Fibroblast of pulmonary artery (primary cell): ENCODE measurements at regions not wholly inside any gene's neighbourhood (a gene's known extent, or its start where the extent isn't known, plus 50 kb on each side); places are given as distances from the start of the nearest gene placed in this dataset.
A peak's percentile ranks its signal among the peaks of the same experiment; 100 is the strongest.

ENCODE experiments used
- DNase-seq: peaks from one replicate; pipeline ENCODE4 v3.0.0-alpha.2; 2010; ENCODE audit warnings: low read depth
- H3K4me3 ChIP-seq: replicated peaks from 2 replicates; pipeline ENCODE4 v1.5.1; 2011; ENCODE audit warnings: low read depth, mild to moderate bottlenecking, control low read depth, low read length, moderate library complexity
- CTCF ChIP-seq: IDR thresholded peaks from 2 replicates; pipeline ENCODE4 v1.5.1; 2011; ENCODE audit warnings: mild to moderate bottlenecking, control low read depth, low read length, inconsistent platforms; ENCODE audit errors: missing control alignments

- no peak for DNase-seq
- H3K4me3 ChIP-seq, result no peak overlapping the region
- TF ChIP-seq CTCF, result no peak
Observed at GRCh38 chr5:116355819-116356601, 218.6 kb downstream of the SEMA6A start.

DNA sequence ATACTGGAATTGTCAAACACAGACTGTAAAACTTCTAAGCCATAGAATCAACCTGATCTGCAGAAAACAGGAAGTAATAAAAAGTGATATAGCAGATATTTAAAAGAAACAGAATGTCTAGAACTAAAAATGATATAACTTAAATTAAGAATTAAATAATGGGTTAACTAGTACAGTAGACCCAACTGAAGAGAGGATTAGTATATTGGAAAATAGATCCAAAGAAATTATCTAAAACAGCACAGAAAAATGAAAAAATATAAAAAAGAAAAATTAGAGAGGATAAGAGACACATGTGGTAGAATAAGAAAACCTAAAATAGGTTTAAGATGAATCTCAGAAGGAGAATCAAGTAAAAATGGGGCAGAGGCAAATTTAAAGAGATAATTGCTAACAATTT lies 219.9 kb downstream of the SEMA6A start:
- no peak for TF ChIP-seq CTCF
- no peak for DNase-seq
- H3K4me3 ChIP-seq, result no peak overlapping the region

DNA sequence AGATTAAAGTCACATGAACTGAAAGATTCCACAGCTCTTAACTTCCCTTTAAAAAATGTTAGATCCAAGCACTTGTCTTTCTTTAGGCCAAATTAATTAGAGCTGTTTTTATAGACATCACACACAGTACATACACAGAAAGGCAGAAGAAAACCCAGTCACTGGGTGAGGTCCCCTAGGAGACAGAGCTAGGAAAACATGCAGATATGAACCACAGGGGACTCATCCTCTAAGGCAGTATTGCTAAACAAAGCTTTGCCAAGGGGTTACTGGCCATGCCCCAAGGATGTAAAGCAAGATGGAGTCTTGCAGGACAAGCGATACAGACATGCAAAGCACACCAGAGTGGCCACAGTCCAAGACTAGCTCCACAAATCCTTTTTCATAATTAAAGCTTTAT lies 227.0 kb downstream of the SEMA6A start:
- DNase-seq, result no peak
- H3K4me3 ChIP-seq, result no peak overlapping the region
- TF ChIP-seq CTCF, result no peak

DNA sequence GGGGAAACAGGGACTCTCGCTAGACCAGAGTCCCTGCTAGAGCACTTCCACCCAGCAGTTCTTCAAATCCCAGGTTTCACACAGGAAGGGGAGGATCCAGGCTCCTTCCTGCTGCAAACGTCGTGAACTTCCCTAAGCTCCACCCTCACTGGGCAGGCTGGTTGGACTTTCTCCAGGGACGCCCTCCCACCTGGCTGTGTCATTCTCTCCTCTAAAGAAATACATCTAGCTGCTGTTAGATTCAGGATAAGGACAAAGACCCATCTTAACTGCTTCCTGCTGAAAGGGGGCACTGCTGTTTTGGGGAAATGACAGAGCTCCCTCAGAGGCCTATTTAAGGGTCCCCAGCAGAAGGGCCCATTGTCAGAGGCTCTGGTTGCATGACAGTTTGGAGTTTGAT lies 230.7 kb downstream of the SEMA6A start:
- DNase-seq, result peak; percentile 14
- TF ChIP-seq CTCF, result no peak
- H3K4me3 ChIP-seq, result no peak overlapping the region
